ENCODE measurements at regions not wholly inside any gene's neighbourhood (a gene's known extent, or its start where the extent isn't known, plus 50 kb on each side); places are given as distances from the start of the nearest gene placed in this dataset.

GRCh38 chr6:105807905-105808304, 278.2 kb upstream of the PRDM1 start:
- no peak for DNase-seq

- DNase-seq = no peak
Measured at GRCh38 chr6:105806486-105806920, 279.6 kb upstream of the PRDM1 start.

DNA sequence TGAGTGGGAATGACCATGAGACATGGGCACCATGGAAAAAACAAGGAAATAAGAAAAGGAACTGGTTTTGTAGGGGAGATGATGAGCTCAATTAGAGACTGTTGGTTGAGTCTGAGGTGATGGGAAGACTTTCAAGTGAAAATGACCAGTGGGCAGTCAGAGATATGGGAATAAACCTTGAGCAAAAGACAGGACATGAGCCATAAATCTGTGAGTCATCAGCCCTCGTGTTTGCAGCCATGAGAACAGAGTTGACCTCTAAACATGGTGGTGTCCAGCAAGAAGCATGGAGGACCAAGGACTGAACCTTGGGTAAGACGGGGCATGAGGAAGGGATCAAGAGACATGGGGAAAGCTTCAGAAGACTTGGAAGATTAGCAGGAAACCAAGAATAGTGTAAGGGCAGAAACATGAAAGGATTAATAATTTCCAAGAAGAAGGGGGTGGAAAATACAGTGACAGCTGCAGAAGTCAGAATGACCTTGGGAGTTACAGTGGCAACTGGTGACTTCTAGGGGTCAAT, 280.6 kb upstream of the PRDM1 start:
- DNase-seq = no peak

DNA sequence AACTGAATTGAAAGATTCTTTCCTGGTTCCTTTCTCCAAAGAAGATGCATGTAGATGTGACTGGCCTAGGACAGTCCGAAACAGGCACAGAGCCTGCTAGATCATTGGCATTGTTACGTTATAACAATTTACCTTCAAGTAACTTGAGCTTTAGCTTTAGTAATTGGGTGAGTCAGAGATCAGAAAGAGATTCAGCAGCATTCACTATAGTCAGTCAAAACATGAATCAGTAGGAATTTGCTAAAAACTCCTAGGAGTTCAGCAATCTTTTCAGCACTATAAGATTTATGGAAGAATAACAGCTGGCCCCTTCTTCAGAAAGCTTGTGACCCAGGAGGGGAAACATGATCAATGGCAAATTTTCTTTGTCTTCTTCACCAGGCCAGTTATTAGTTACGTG, 281.7 kb upstream of the PRDM1 start:
- DNase-seq = no peak

DNA sequence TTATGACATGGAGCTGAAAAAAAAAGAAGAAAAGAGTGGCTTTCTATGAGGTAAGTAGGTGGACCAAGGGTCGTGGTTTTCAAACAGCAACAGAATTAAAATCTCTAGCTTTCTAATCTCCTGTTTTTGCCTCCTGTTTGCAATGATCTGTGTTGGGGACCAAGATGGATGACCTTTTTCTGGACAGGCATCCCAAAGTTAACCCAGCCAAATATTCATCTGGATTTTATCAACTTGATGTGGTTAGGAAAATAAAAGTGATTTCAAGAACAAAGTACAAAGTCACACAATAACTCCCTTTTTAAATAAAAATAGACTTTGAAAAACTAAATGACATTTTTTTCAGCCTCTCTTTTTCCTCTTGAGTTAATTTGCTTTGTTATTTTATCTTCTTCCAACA, 282.1 kb upstream of the PRDM1 start:
- DNase-seq = no peak

GRCh38 chr6:105803442-105803841, 282.7 kb upstream of the PRDM1 start:
- DNase-seq = no peak

- DNase-seq = no peak
Measured at GRCh38 chr6:105802703-105803102, 283.4 kb upstream of the PRDM1 start.

DNA sequence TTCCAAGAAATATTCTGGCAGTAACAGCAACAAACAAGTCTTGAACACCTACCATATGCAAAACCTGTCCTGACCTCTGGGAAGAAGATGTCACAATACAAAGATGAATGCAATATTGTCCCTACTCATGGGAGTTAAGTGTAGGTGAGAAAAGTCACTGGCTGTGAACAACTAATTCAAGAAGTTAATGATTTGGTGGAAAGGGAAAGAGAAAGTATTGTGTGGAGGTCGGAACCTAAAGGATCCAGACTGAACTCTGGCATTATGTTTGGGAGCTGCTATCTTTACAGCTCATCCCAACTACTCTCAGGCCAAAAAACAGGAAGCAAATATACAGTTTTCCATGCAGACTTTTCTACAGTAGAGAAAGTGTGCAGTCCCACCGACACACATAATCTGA, 285.3 kb upstream of the PRDM1 start:
- no peak for DNase-seq

- no peak for DNase-seq
Measured at GRCh38 chr6:105800398-105800797, 285.7 kb upstream of the PRDM1 start.

DNA sequence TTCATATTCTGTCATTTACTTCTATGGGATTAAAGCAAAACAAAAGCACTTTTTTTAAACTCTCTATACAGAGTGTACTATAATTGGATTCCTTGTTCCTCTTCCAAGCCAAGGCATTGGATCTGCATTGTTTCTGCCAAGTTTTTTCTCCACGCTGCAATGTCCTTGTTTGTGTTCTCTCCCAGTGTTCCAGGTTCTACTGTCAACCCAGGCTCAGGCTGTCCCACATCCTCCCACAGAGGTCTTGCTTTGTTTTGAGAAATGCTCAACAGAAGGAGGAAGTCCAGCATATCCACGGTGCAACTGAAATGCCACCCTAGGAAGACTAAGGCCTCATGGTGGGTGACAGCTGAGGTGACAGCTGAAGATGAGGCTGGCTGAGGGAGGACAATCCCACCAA, 287.1 kb upstream of the PRDM1 start:
- no peak for DNase-seq

DNA sequence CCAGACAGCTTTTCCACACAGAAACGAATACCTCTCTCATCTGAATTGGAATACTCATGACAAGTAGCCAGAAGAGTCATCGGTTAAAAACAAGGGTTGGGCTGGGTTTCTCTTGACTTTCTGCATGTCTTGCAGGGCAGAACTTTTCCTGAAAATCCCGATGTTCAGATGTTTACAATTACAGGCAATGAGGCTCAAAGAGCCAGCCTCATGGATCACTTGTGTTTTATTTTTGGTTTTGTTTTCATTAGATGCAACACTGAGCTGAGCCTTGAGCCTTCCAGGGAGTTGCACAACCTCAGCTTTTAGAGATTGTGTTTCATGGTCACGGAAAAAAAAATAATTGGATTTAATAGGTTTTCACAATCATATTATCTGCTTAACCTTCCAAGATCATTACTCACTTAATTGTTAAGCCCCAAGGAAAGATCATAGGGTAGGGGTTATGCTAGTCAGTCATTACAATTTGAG, 288.1 kb upstream of the PRDM1 start:
- no peak for DNase-seq

DNA sequence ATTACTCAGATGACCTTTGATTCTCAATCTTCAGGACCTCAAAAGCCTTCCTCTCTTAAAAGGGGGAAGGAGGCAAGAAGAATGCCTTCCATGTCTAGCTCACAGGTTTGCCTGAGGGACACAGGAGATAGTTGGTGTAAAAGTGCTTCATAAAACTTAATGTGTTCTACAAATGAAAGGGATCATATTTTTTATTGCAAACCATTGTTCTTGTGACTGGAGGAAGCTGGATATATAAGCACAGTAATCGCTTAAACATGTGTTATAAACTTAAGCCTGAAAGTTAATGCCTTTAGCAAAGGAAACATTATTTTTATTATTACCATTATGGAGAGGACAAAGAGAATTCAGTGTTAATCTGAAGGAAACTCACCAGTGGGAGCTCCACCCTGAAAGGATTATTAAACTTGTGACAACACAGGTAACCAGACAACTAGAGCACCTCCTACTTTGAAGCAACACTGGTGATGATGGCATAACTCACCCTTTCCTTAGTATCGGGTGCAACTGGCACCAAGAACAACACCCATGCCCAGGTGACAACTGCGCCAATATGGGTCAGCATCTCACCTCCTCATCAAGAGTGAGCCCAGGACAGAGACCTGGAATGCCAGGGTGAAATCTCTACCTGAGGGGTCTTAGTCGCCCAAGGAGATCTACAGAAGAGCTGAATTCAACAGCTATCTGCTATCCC, 288.7 kb upstream of the PRDM1 start:
- no peak for DNase-seq

GRCh38 chr6:105795913-105796517, 290.1 kb upstream of the PRDM1 start:
- no peak for DNase-seq

GRCh38 chr6:105795366-105795765, 290.8 kb upstream of the PRDM1 start:
- DNase-seq = no peak

- DNase-seq = no peak
Measured at GRCh38 chr6:105794870-105795269, 291.3 kb upstream of the PRDM1 start.

DNA sequence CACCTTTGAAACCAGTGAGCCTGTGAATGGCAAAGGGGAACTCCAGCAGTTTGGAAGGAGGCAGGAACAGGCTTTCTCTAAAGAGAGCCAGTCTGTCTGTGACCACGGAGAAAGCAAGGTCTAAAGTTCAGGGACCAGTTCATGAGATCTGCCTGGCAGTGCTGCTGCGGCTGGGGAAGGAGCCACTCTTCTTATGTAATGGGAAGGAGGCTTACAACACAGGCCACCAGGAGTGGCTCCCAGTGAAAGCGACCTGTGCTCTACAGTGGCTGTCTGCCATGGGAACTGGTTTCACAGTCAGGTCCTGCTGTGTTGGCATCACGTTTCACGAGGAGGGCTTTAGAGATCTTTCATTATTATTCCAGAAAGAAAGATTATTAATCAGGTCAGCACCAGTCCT, 291.9 kb upstream of the PRDM1 start:
- DNase-seq = no peak

DNA sequence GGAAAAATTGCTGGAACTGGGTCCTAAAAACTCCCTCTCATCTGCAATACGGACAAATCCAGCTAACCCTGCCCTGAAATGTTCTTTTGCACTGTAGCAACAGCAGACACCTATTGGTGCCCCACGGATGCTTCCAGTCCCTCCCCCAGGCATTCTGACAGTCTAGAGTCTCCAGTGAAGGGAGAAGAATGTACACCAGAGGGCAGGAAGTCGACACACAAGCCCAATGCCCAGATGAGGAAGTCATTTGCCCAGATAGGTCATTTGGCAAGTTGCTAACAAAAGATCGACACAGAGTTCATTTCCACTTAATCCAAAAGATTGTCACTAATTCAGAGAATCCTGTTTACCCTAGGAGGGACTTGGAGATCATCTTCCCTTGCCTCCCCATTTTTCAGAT, 293.0 kb upstream of the PRDM1 start:
- DNase-seq = no peak

- no peak for DNase-seq
Measured at GRCh38 chr6:105791583-105792318, 294.4 kb upstream of the PRDM1 start.

DNA sequence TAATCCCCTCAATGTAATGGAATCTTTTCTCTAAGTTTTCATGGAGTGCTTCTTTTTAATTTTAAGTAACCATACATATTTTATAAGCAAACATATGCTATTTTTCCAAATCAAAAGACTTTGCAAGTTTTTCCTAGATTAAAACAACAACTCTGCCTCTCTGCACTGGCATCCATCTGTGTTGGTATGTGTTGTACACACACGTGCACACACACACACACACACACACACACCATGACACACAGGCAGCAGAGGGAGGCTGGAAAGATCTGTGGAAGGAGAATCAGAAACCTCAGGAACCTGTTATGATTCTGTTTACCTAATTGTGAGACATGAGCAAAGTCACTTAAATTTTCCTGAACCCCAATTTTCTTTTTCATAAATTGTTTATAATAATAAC, 295.0 kb upstream of the PRDM1 start:
- no peak for DNase-seq

GRCh38 chr6:105790635-105791034, 295.5 kb upstream of the PRDM1 start:
- DNase-seq = no peak

DNA sequence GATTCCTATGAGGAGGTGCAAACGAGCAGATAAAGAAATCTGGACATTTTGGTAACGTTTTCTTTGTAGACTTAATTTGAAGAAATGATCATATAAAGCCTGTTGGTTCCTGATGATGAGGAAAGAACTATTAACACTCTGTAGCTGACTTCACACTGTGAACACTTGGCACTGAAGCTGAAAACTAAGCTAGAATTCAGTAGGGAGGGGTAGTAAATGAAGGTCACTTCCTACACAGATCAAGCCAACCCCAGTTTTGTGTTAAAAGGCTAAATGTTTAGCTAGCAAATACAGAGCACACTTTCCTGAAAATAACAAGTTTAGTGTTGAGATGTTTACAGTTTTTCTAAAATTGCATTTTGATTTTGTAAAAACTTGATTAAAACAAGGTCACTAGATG, 296.2 kb upstream of the PRDM1 start:
- DNase-seq = no peak

- DNase-seq = no peak
Measured at GRCh38 chr6:105787747-105788146, 298.4 kb upstream of the PRDM1 start.

DNA sequence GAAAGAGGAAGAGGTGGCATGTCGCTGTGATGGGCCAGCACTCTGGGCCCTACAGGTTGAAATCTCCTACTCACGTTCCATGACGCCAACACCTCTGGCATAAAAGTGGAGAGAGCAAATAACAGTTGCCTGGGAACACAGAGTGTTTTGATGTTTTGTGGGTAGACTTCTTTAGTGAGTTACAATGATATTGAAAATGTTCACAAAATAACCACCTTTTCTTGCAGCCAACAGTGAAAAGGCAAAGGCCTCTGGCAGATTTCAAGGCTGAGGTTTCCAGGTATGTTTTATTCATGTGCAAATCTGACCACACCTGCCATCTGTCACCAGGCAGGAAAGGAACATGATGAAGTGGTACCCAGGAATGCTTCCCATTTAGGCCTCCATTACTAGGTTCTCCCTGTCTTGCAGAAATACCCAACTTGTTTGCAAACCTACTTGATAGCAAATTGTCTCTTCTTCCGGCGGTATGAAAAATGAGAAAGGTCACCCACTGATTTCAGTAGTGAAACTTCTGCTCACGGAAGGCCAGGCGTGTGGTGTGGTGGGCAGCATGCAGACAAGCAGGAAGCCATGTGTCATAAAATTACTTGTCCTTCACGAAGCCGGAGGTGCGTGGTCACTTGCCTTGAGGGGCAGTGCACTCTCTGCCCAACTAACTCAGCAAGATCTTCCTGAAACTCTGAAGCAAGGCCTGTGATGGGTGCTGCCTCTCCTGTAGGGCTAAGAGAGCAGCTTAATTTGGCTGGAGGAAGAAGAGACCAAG, 299.1 kb upstream of the PRDM1 start:
- DNase-seq = no peak

All from DMS 273 treated with DMSO at 0.1 percent for 48 hours (cell line).